ENCODE measurements at regions not wholly inside any gene's neighbourhood (a gene's known extent, or its start where the extent isn't known, plus 50 kb on each side); places are given as distances from the start of the nearest gene placed in this dataset.
"Not testable (repeated sequence)": the region's sequence is repeated elsewhere in the genome, so short reads cannot be mapped to it uniquely, and the experiment has no call there.

DNA sequence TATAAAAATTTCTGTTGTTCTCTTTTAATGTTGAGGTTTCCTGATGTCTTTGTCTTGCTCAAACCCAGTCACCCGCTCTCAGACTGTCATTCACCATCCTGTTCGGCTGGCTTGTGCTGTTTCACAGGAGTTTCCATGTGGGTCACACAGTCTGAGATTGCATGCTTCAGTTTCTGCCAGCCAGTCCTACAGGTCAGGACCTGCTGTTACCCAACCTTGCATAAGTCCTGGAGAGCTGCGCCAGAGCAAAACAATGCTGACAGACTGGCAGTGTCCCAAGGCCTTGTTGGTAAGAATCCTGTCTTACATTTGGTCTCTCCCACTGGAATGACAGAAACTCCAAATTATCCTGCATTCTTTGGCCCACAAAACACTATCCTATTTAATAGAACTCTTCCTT is 340.0 kb upstream of the SLITRK5 start:
- H3K27ac ChIP-seq: no peak overlapping the region
- H3K4me1 ChIP-seq: no peaks in the 10 kb centered on the region
- FAIRE-seq (no peak), ATAC-seq (peak in 1 of 4 donors; percentile 52), DNase-seq (no peak)
- H3K36me3 ChIP-seq: no peaks in the 10 kb centered on the region
- intact Hi-C loops (cut with DNase I): no loop called here
- no peaks in the 10 kb centered on the region for H3K9me3 ChIP-seq
- no peak for TF ChIP-seq CTCF (IDR thresholded peaks at IDR 0.05)
- WGBS, 2 donors: 25 to 42% methylated on average over 3 of the region's 3 CpGs
- no peaks in the 10 kb centered on the region for H3K27me3 ChIP-seq
- H3K4me3 ChIP-seq: no peak overlapping the region

- no peaks in the 10 kb centered on the region for H3K27me3 ChIP-seq
These were observed 337.6 kb upstream of the SLITRK5 start for GRCh38 chr13:87333599-87333998.

GRCh38 chr13:87334176-87334575 is 337.0 kb upstream of the SLITRK5 start:
- WGBS, 2 donors: 78 to 87% methylated on average over 8 of the region's 8 CpGs
- intact Hi-C loops (cut with DNase I): no loop called here
- no peaks in the 10 kb centered on the region for H3K9me3 ChIP-seq
- no peak for FAIRE-seq
- no peak for TF ChIP-seq CTCF (IDR thresholded peaks at IDR 0.05)
- H3K4me3 ChIP-seq: no peak overlapping the region
- H3K36me3 ChIP-seq: no peaks in the 10 kb centered on the region
- H3K4me1 ChIP-seq: no peaks in the 10 kb centered on the region
- no peaks in the 10 kb centered on the region for H3K27me3 ChIP-seq
- H3K27ac ChIP-seq: no peak overlapping the region
- no peak for ATAC-seq
- DNase-seq: no peak

More at GRCh38 chr13:87333599-87333998, 337.6 kb upstream of the SLITRK5 start:
- 53 to 69% methylated on average over 5 of the region's 5 CpGs for WGBS, 2 donors
- no peak for TF ChIP-seq CTCF (IDR thresholded peaks at IDR 0.05)
- Histone ChIP-seq H3K9me3 (no peaks in the 10 kb centered on the region), H3K4me3 (no peak overlapping the region), H3K4me1 (no peaks in the 10 kb centered on the region), H3K27ac (no peak overlapping the region), H3K36me3 (no peaks in the 10 kb centered on the region)
- ATAC-seq: no peak
- intact Hi-C loops (cut with DNase I): no loop called here
- DNase-seq: no peak
- no peak for FAIRE-seq

GRCh38 chr13:87336346-87336889 is 334.8 kb upstream of the SLITRK5 start:
- FAIRE-seq; intact Hi-C loops (cut with DNase I): not testable (repeated sequence)

GRCh38 chr13:87344176-87344575 is 327.0 kb upstream of the SLITRK5 start:
- H3K27ac ChIP-seq: no peak overlapping the region
- DNase-seq (no peak), FAIRE-seq (no peak)

More at GRCh38 chr13:87336346-87336889, 334.8 kb upstream of the SLITRK5 start:
- H3K27me3 ChIP-seq, DNase-seq, H3K27ac ChIP-seq, H3K36me3 ChIP-seq, H3K4me1 ChIP-seq, H3K4me3 ChIP-seq, ATAC-seq, H3K9me3 ChIP-seq: not testable (repeated sequence)
- 51 to 63% methylated on average over 8 of the region's 8 CpGs for WGBS, 2 donors

More at GRCh38 chr13:87344176-87344575, 327.0 kb upstream of the SLITRK5 start:
- no peak overlapping the region for H3K4me3 ChIP-seq
- no peak for TF ChIP-seq CTCF (IDR thresholded peaks at IDR 0.05)
- H3K4me1 ChIP-seq: no peaks in the 10 kb centered on the region
- WGBS, 2 donors: 38 to 49% methylated on average over 2 of the region's 2 CpGs
- no peaks in the 10 kb centered on the region for H3K36me3 ChIP-seq
- H3K9me3 ChIP-seq: no peaks in the 10 kb centered on the region
- intact Hi-C loops (cut with DNase I): no loop called here
- no peaks in the 10 kb centered on the region for H3K27me3 ChIP-seq
- ATAC-seq: no peak
